HG03378 (cell line): ENCODE measurements at regions not wholly inside any gene's neighbourhood (a gene's known extent, or its start where the extent isn't known, plus 50 kb on each side); places are given as distances from the start of the nearest gene placed in this dataset.

Experiments used
- ATAC-seq: cut with Tn5 transposase; IDR thresholded peaks from one replicate; pipeline ENCODE4 v1.9.1; 2021; ENCODE audit warnings: mild to moderate bottlenecking, moderate library complexity; ENCODE audit not compliant: unreplicated experiment

- ATAC-seq = no peak
Observed at GRCh38 chr15:87209891-87210689, 1046.4 kb downstream of the NTRK3 start.

- ATAC-seq = no peak
Observed at GRCh38 chr15:87207990-87208580, 1048.5 kb downstream of the NTRK3 start.

GRCh38 chr15:87207251-87207650, 1049.3 kb downstream of the NTRK3 start:
- ATAC-seq = no peak

- ATAC-seq = no peak
Observed at GRCh38 chr15:87201986-87202385, 1054.6 kb downstream of the NTRK3 start.

GRCh38 chr15:87200149-87200548, 1056.4 kb downstream of the NTRK3 start:
- ATAC-seq = no peak

- no peak for ATAC-seq
Observed at GRCh38 chr15:87197981-87198380, 1058.6 kb downstream of the NTRK3 start.

- no peak for ATAC-seq
Observed at GRCh38 chr15:87196498-87196897, 1060.0 kb downstream of the NTRK3 start.

- ATAC-seq = no peak
Observed at GRCh38 chr15:87193481-87193880, 1063.1 kb downstream of the NTRK3 start.

GRCh38 chr15:87167706-87168105, 1088.0 kb downstream of the AGBL1 start:
- ATAC-seq = no peak

GRCh38 chr15:87167055-87167454, 1087.4 kb downstream of the AGBL1 start:
- no peak for ATAC-seq

- ATAC-seq = no peak
Observed at GRCh38 chr15:87155771-87156170, 1076.1 kb downstream of the AGBL1 start.

- ATAC-seq = no peak
Observed at GRCh38 chr15:87154761-87155160, 1075.1 kb downstream of the AGBL1 start.

- no peak for ATAC-seq
Observed at GRCh38 chr15:87151202-87151748, 1071.6 kb downstream of the AGBL1 start.

GRCh38 chr15:87145696-87146095, 1066.0 kb downstream of the AGBL1 start:
- no peak for ATAC-seq

- no peak for ATAC-seq
Observed at GRCh38 chr15:87144775-87145174, 1065.1 kb downstream of the AGBL1 start.

- ATAC-seq = no peak
Observed at GRCh38 chr15:87142096-87142495, 1062.4 kb downstream of the AGBL1 start.

- no peak for ATAC-seq
Observed at GRCh38 chr15:87135109-87135508, 1055.4 kb downstream of the AGBL1 start.

GRCh38 chr15:87133704-87134103, 1054.0 kb downstream of the AGBL1 start:
- no peak for ATAC-seq

GRCh38 chr15:87131067-87131466, 1051.4 kb downstream of the AGBL1 start:
- ATAC-seq = no peak

GRCh38 chr15:87129916-87130315, 1050.2 kb downstream of the AGBL1 start:
- no peak for ATAC-seq

GRCh38 chr15:87123676-87124382, 1044.2 kb downstream of the AGBL1 start:
- ATAC-seq = no peak

- ATAC-seq = no peak
Observed at GRCh38 chr15:87121336-87121735, 1041.7 kb downstream of the AGBL1 start.
